HepG2 (cell line): ENCODE measurements at regions not wholly inside any gene's neighbourhood (a gene's known extent, or its start where the extent isn't known, plus 50 kb on each side); places are given as distances from the start of the nearest gene placed in this dataset.
"Not testable (repeated sequence)": the region's sequence is repeated elsewhere in the genome, so short reads cannot be mapped to it uniquely, and the experiment has no call there.

ENCODE experiments used
- ATAC-seq: fragments of 200-7000 bp; cut with Tn5 transposase; 3 replicates; pipeline ENCODE4 v1.9.1; 2020; ENCODE audit warnings: mild to moderate bottlenecking, moderate library complexity
- BruUV-seq: library from RNA; stranded (reverse); fragments of 400-500 nt; replicated peaks from 2 replicates; lab custom pipeline; 2021; lab: Mats Ljungman, UMichigan
- CTCF ChIA-PET: fragments of 300-600 bp; formaldehyde crosslinking; extraction: SDS; loops from one replicate; lab custom pipeline; 2021; ENCODE audit warnings: low total read pairs, inconsistent platforms, low intra/inter-chr PET ratio; lab: Yijun Ruan, JAX
- POLR2A ChIA-PET: fragments of 350-600 bp; sonication (Branson Sonifier 250); formaldehyde crosslinking; loops from one replicate; lab custom pipeline; 2020; ENCODE audit warnings: antibody characterized with exemption, inconsistent platforms; lab: Yijun Ruan, JAX
- DNase-seq: peaks from one replicate; pipeline ENCODE4 v3.0.0-alpha.2; 2015; ENCODE audit warnings: low spot score
- FAIRE-seq: peaks from 3 replicates; lab custom pipeline; 2011; peaks lifted over from hg19 to GRCh38; lab: Jason Lieb, UNC
- H2AFZ ChIP-seq: one replicate; pipeline ENCODE4 v1.6.1; 2011; ENCODE audit warnings: low read length, inconsistent platforms
- H3K27ac ChIP-seq: fragments of 300-600 bp; 3 replicates; pipeline ENCODE4 v1.8.0; 2011; ENCODE audit warnings: mixed run types, mild to moderate bottlenecking, mixed read lengths, low read length, inconsistent platforms; ENCODE audit not compliant: insufficient read depth; ENCODE audit errors: extremely low read length
- H3K27me3 ChIP-seq, 2 experiments: fragments of 200-600 bp in 1 of 2; 2 replicates in 1 of 2; 3 replicates in 1 of 2; pipeline versions ENCODE4 v1.6.0 to v1.8.0; 2011; ENCODE audit warnings: low read length in 2 of 2, mild to moderate bottlenecking in 2 of 2, moderate library complexity in 2 of 2, inconsistent platforms in 1 of 2; ENCODE audit not compliant: insufficient read depth in 2 of 2, control insufficient read depth in 1 of 2
- H3K36me3 ChIP-seq, 2 experiments: fragments of 200-600 bp in 1 of 2; replicated peaks in 1 of 2; 2 replicates in 1 of 2; 3 replicates in 1 of 2; pipeline versions ENCODE4 v1.5.1 to v1.8.0; 2011; ENCODE audit warnings: low read length in 2 of 2, inconsistent platforms in 1 of 2; ENCODE audit not compliant: insufficient read depth in 2 of 2, control insufficient read depth in 1 of 2
- H3K4me1 ChIP-seq: 2 replicates; pipeline ENCODE4 v1.5.1; 2012; ENCODE audit warnings: low read length, inconsistent platforms; ENCODE audit not compliant: insufficient read depth
- H3K4me2 ChIP-seq: 2 replicates; pipeline ENCODE4 v1.6.0; 2011; ENCODE audit warnings: low read depth, low read length, inconsistent platforms
- H3K4me3 ChIP-seq, 3 experiments: fragments of 200-600 bp in 1 of 3; sonication (generic), shearing (Covaris generic) in 1 of 3; replicated peaks in 1 of 3; 2 replicates each; pipeline ENCODE4 v1.5.1; 2011 to 2016; ENCODE audit warnings: low read length in 3 of 3, inconsistent platforms in 2 of 3, low read depth in 2 of 3, mild to moderate bottlenecking in 2 of 3, control low read depth in 1 of 3, mixed read lengths in 1 of 3; ENCODE audit not compliant: insufficient read depth in 1 of 3
- H3K79me2 ChIP-seq: one replicate; pipeline ENCODE4 v1.6.1; 2011; ENCODE audit warnings: low read length, inconsistent platforms; ENCODE audit not compliant: insufficient read depth
- H3K9ac ChIP-seq: 2 replicates; pipeline ENCODE4 v1.6.0; 2011; ENCODE audit warnings: mild to moderate bottlenecking, low read depth, low read length, inconsistent platforms; ENCODE audit not compliant: insufficient read depth
- H3K9me3 ChIP-seq: 2 replicates; pipeline ENCODE4 v1.5.1; 2012; ENCODE audit warnings: mild to moderate bottlenecking, low read length
- H4K20me1 ChIP-seq: 2 replicates; pipeline ENCODE4 v1.6.0; 2011; ENCODE audit warnings: inconsistent platforms, mild to moderate bottlenecking, low read length, moderate library complexity; ENCODE audit not compliant: insufficient read depth
- WGBS: methylation state at CpG from one replicate; pipeline ENCODE4 v1.1.6; 2017; ENCODE audit warnings: low lambda C conversion rate; 5-methylcytosine and 5-hydroxymethylcytosine counted together
- in situ Hi-C: cut with HindIII; loops from 2 replicates; pipeline ENCODE4 v1.10.0; 2017; ENCODE audit warnings: low pct_unique_long_range_greater_than_20kb; ENCODE audit not compliant: extremely low pct_ligation_motif_present
- intact Hi-C: fragments of 100-400 bp; cut with micrococcal nuclease; formaldehyde crosslinking; loops from one replicate; pipeline ENCODE4 v1.10.0; 2022; ENCODE audit not compliant: unreplicated experiment

DNA sequence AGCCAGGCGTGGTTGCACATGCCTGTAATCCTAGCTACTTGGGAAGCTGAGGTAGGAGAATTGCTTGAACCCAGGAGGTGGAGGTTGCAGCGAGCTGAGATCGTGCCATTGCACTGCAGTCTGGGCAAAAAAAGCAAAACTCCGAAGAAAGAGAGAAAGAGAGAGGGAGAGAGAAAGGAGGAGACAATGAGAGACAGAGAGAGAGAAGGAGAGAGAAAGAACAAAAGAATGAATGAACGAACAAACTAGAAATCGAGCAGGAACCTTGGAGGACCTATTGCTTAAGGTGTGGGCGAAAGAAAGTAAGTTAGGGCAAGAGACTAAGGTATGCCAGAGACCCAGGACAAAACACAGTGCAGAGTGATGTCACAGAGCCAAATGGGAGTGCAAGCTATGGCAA, 102.8 kb upstream of the FBXO28 start:
- H3K36me3 ChIP-seq, DNase-seq, H3K4me3 ChIP-seq, H3K9ac ChIP-seq, BruUV-seq, H3K4me2 ChIP-seq, H3K79me2 ChIP-seq, ATAC-seq, intact Hi-C loops, H2AFZ ChIP-seq, in situ Hi-C loops, POLR2A ChIA-PET, H4K20me1 ChIP-seq, CTCF ChIA-PET, FAIRE-seq, H3K4me1 ChIP-seq, H3K27me3 ChIP-seq, H3K27ac ChIP-seq: not testable (repeated sequence)
- WGBS: 84% methylated on average over 7 of the region's 7 CpGs
- H3K9me3 ChIP-seq: peaks cover 51% of the 10 kb centered on the region

DNA sequence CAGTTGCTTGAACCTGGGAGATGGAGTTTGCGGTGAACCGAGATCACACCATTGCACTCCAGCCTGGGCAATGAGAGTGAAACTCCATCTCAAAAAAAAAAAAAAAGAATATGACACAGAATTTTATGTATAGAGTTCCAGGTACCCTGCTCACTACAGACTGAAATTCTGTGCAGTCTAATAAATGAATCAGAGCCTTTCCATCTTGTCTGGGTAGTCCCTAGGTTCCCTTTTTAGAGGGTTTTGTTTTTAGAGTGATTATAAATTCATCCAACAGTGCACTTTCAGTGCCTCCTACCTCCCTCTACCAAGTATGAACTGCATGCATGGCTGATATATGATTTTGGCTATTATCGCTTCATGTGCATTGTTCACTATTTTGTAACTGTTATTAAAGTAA, 107.9 kb upstream of the FBXO28 start:
- POLR2A ChIA-PET, H3K79me2 ChIP-seq, BruUV-seq, FAIRE-seq, CTCF ChIA-PET, H3K4me3 ChIP-seq, H4K20me1 ChIP-seq, in situ Hi-C loops, H3K27ac ChIP-seq, ATAC-seq, H3K27me3 ChIP-seq, DNase-seq, H3K9ac ChIP-seq, H3K4me1 ChIP-seq, H3K4me2 ChIP-seq, intact Hi-C loops, H3K36me3 ChIP-seq, H3K9me3 ChIP-seq, H2AFZ ChIP-seq: not testable (repeated sequence)
- WGBS: 96% methylated on average over 3 of the region's 3 CpGs
